ENCODE measurements at regions not wholly inside any gene's neighbourhood (a gene's known extent, or its start where the extent isn't known, plus 50 kb on each side); places are given as distances from the start of the nearest gene placed in this dataset.

- DNase-seq (ENCODE audit: low spot score): no peak
- TF ChIP-seq CTCF (IDR thresholded peaks at IDR 0.05; ENCODE audit: extremely low read depth, missing control alignments): no peak
Measured at GRCh38 chr1:228958121-228958520, 222.8 kb downstream of the RHOU start.

- TF ChIP-seq CTCF (IDR thresholded peaks at IDR 0.05; ENCODE audit: extremely low read depth, missing control alignments): no peak
Measured at GRCh38 chr1:228958741-228959140, 223.5 kb downstream of the RHOU start.

GRCh38 chr1:228960705-228961104, 225.4 kb downstream of the RHOU start:
- DNase-seq (ENCODE audit: low spot score): no peak
- TF ChIP-seq CTCF (IDR thresholded peaks at IDR 0.05; ENCODE audit: extremely low read depth, missing control alignments): no peak

More at GRCh38 chr1:228958741-228959140, 223.5 kb downstream of the RHOU start:
- DNase-seq (ENCODE audit: low spot score): no peak

- TF ChIP-seq CTCF (IDR thresholded peaks at IDR 0.05; ENCODE audit: extremely low read depth, missing control alignments): no peak
- no peak for DNase-seq (ENCODE audit: low spot score)
Measured at GRCh38 chr1:228961511-228961910, 226.2 kb downstream of the RHOU start.

- no peak for DNase-seq (ENCODE audit: low spot score)
- no peak for TF ChIP-seq CTCF (IDR thresholded peaks at IDR 0.05; ENCODE audit: extremely low read depth, missing control alignments)
Measured at GRCh38 chr1:228963795-228964177, 228.5 kb downstream of the RHOU start.

GRCh38 chr1:228964178-228965089, 229.2 kb downstream of the RHOU start:
- TF ChIP-seq CTCF (IDR thresholded peaks at IDR 0.05; ENCODE audit: extremely low read depth, missing control alignments): no peak
- no peak for DNase-seq (ENCODE audit: low spot score)

- DNase-seq (ENCODE audit: low spot score): no peak
- no peak for TF ChIP-seq CTCF (IDR thresholded peaks at IDR 0.05; ENCODE audit: extremely low read depth, missing control alignments)
Measured at GRCh38 chr1:228968891-228969606, 233.8 kb downstream of the RHOU start.

All from GM20000 (cell line).